ENCODE measurements at regions not wholly inside any gene's neighbourhood (a gene's known extent, or its start where the extent isn't known, plus 50 kb on each side); places are given as distances from the start of the nearest gene placed in this dataset.

- no peak for TF ChIP-seq CTCF (IDR thresholded peaks at IDR 0.05)
- TF ChIP-seq EZH2 (IDR thresholded peaks at IDR 0.05; ENCODE audit: borderline replicate concordance, insufficient read depth, low read depth, low read length, poor library complexity, severe bottlenecking): no peak
These were observed 1049.9 kb upstream of the WWC1 start for GRCh38 chr5:167241436-167242067.
